Endothelial cell of umbilical vein (primary cell): ENCODE measurements at regions not wholly inside any gene's neighbourhood (a gene's known extent, or its start where the extent isn't known, plus 50 kb on each side); places are given as distances from the start of the nearest gene placed in this dataset.

ENCODE experiments used
- BruUV-seq: library from RNA; stranded (reverse); fragments of 400-500 nt; replicated peaks from 2 replicates; lab custom pipeline; 2021; lab: Mats Ljungman, UMichigan
- CTCF ChIA-PET: fragments of 300-600, 350-600 bp; sonication (Branson Sonifier 250); formaldehyde crosslinking; loops from one replicate; lab custom pipeline; 2021; ENCODE audit warnings: antibody characterized with exemption, inconsistent platforms; lab: Charles Lee
- POLR2A ChIA-PET: fragments of 300-600, 350-600 bp; sonication (Branson Sonifier 250); formaldehyde crosslinking; loops from one replicate; lab custom pipeline; 2021; ENCODE audit warnings: antibody characterized with exemption, inconsistent platforms; lab: Charles Lee
- DNase-seq: peaks from one replicate; pipeline ENCODE4 v3.0.0-alpha.2; 2011; ENCODE audit warnings: low read depth, low spot score
- FAIRE-seq: peaks from 2 replicates; lab custom pipeline; 2011; peaks lifted over from hg19 to GRCh38; lab: Jason Lieb, UNC
- H2AFZ ChIP-seq: 2 replicates; pipeline ENCODE4 v1.6.0; 2012; ENCODE audit warnings: low read depth, low read length, control low read depth, inconsistent platforms
- H3K27ac ChIP-seq: 2 replicates; pipeline ENCODE4 v1.5.1; 2011; ENCODE audit warnings: low read depth, mild to moderate bottlenecking, control low read depth, low read length, moderate library complexity; ENCODE audit not compliant: insufficient read depth
- H3K27me3 ChIP-seq, 2 experiments: 2 replicates each; pipeline versions ENCODE4 v1.6.0 to v1.6.1; 2011; ENCODE audit warnings: low read length in 2 of 2, mixed read lengths in 1 of 2; ENCODE audit not compliant: control insufficient read depth in 2 of 2, insufficient read depth in 2 of 2
- H3K36me3 ChIP-seq, 2 experiments: 2 replicates in 1 of 2; 3 replicates in 1 of 2; pipeline ENCODE4 v1.5.1; 2011; ENCODE audit warnings: low read length in 2 of 2, mild to moderate bottlenecking in 1 of 2, moderate library complexity in 1 of 2; ENCODE audit not compliant: control insufficient read depth in 2 of 2, insufficient read depth in 2 of 2; ENCODE audit errors: extremely low read depth in 1 of 2
- H3K4me1 ChIP-seq: 3 replicates; pipeline ENCODE4 v1.5.1; 2011; ENCODE audit warnings: mild to moderate bottlenecking, low read length; ENCODE audit not compliant: control insufficient read depth, insufficient read depth; ENCODE audit errors: extremely low read depth
- H3K4me2 ChIP-seq: 2 replicates; pipeline ENCODE4 v1.6.1; 2011; ENCODE audit warnings: low read length, control low read depth, mixed read lengths; ENCODE audit not compliant: insufficient read depth
- H3K4me3 ChIP-seq, 3 experiments: fragments of 200-600 bp in 1 of 3; sonication (generic), shearing (Covaris generic) in 1 of 3; replicated peaks in 1 of 3; 2 replicates each; pipeline ENCODE4 v1.5.1; 2011 to 2016; ENCODE audit warnings: control low read depth in 3 of 3, low read length in 3 of 3, mild to moderate bottlenecking in 2 of 3, inconsistent platforms in 1 of 3, low read depth in 1 of 3, moderate library complexity in 1 of 3; ENCODE audit not compliant: insufficient read depth in 1 of 3
- H3K79me2 ChIP-seq: 2 replicates; pipeline ENCODE4 v1.6.0; 2012; ENCODE audit warnings: low read length, inconsistent platforms; ENCODE audit not compliant: control insufficient read depth, insufficient read depth
- H3K9ac ChIP-seq: replicated peaks from 2 replicates; pipeline ENCODE3; 2011; ENCODE audit warnings: low read length, control low read depth; ENCODE audit not compliant: insufficient read depth; ENCODE audit errors: extremely low read depth
- H3K9me1 ChIP-seq: replicated peaks from 3 replicates; pipeline ENCODE4 v1.6.0; 2011; ENCODE audit warnings: mild to moderate bottlenecking, low read length; ENCODE audit not compliant: control insufficient read depth, insufficient read depth; ENCODE audit errors: extremely low read depth
- H3K9me3 ChIP-seq: replicated peaks from 2 replicates; pipeline ENCODE4 v1.5.1; 2012; ENCODE audit warnings: low read length, inconsistent platforms; ENCODE audit not compliant: control insufficient read depth, insufficient read depth
- H4K20me1 ChIP-seq: replicated peaks from 2 replicates; pipeline ENCODE3; 2011; ENCODE audit warnings: mild to moderate bottlenecking, low read length; ENCODE audit not compliant: control insufficient read depth, insufficient read depth; ENCODE audit errors: extremely low read depth
- EZH2 ChIP-seq: IDR thresholded peaks from 2 replicates; pipeline ENCODE4 v1.6.1; 2012; ENCODE audit warnings: borderline replicate concordance, low read depth, mild to moderate bottlenecking, moderate library complexity, low read length, inconsistent platforms; ENCODE audit not compliant: severe bottlenecking
- FOS ChIP-seq: IDR thresholded peaks from 2 replicates; pipeline ENCODE4 v1.6.1; 2011; ENCODE audit warnings: mild to moderate bottlenecking, low read length, moderate library complexity, borderline replicate concordance; ENCODE audit not compliant: insufficient read depth
- GATA2 ChIP-seq: IDR thresholded peaks from 2 replicates; pipeline ENCODE4 v1.7.0; 2011; ENCODE audit warnings: low read depth, mild to moderate bottlenecking, moderate library complexity, mixed read lengths, low read length; ENCODE audit not compliant: insufficient read length, insufficient read depth
- JUN ChIP-seq: IDR thresholded peaks from 2 replicates; pipeline ENCODE4 v1.6.1; 2011; ENCODE audit warnings: borderline replicate concordance, low read depth; ENCODE audit not compliant: insufficient read length, insufficient read depth
- MAX ChIP-seq: IDR thresholded peaks from 2 replicates; pipeline ENCODE4 v1.6.1; 2011; ENCODE audit not compliant: insufficient read depth, insufficient read length
- MYC ChIP-seq: IDR thresholded peaks from one replicate; pipeline ENCODE4 v1.6.1; 2011; ENCODE audit warnings: mild to moderate bottlenecking, low read depth, low read length
- POLR2A ChIP-seq: IDR thresholded peaks from 2 replicates; pipeline ENCODE4 v1.6.1; 2012; ENCODE audit warnings: low read depth, mild to moderate bottlenecking, control low read depth, low read length
- POLR2AphosphoS5 ChIP-seq: IDR thresholded peaks from 2 replicates; pipeline ENCODE4 v1.6.1; 2012; ENCODE audit warnings: low read depth, mild to moderate bottlenecking, control low read depth, low read length, moderate library complexity; ENCODE audit not compliant: insufficient read depth
- dilution Hi-C: fragments of 300-500 bp; cut with MboI; formaldehyde crosslinking; loops from one replicate; pipeline ENCODE4 v1.15.0; 2019; ENCODE audit warnings: low sequenced_read_pairs; ENCODE audit not compliant: extremely low pct_ligation_motif_present
- intact Hi-C: fragments of 100-400 bp; cut with micrococcal nuclease; formaldehyde crosslinking; loops from one replicate; pipeline ENCODE4 v1.10.0; 2022
- TF ChIP-seq, protein P1 (sequence below), 2 donors: IDR thresholded peaks; 1 replicate in 1 of 2; 2 replicates in 1 of 2; pipeline ENCODE4 v1.5.1; 2011; ENCODE audit warnings: low read length in 2 of 2, mild to moderate bottlenecking in 2 of 2, moderate library complexity in 2 of 2, control low read depth in 1 of 2, inconsistent platforms in 1 of 2, low read depth in 1 of 2; ENCODE audit not compliant: insufficient read depth in 1 of 2; ENCODE audit errors: extremely low read depth in 1 of 2

DNA sequence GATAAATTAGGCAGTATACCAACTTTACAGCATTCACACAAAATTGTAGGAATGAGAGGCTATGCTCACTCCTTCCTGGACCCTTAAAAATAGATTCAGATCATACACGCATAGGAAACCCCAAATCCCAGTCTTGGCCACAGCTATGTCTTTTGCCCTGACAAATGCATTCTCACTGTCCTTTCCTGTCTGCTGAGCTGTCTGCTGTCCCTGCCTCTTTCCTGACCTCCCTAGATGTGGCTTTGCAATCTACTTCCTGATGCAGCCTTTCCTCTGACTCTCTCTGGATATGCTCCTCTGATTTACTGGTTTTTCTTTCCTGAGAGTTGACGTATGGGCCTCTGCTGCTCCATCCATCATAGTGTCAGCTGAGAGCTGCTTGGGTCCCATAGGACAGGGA is 59.8 kb upstream of the SLC35F3 start:
- ChIA-PET CTCF (no interaction called here), POLR2A (no interaction called here)
- dilution Hi-C loops, result no loop called here
- Histone ChIP-seq H3K79me2 (no peaks in the 10 kb centered on the region), H3K4me2 (no peak overlapping the region), H3K4me3 (no peak overlapping the region), H3K9me3 (peaks cover 6% of the 10 kb centered on the region), H3K4me1 (no peaks in the 10 kb centered on the region), H4K20me1 (no peaks in the 10 kb centered on the region), H3K36me3 (no peaks in the 10 kb centered on the region), H3K27ac (no peak overlapping the region), H3K9ac (no peak overlapping the region), H3K9me1 (no peaks in the 10 kb centered on the region), H3K27me3 (no peaks in the 10 kb centered on the region), H2AFZ (no peak overlapping the region)
- intact Hi-C loops, result no loop called here
- no peak for FAIRE-seq
- no TSS peak for BruUV-seq
- TF ChIP-seq, protein P1, sequence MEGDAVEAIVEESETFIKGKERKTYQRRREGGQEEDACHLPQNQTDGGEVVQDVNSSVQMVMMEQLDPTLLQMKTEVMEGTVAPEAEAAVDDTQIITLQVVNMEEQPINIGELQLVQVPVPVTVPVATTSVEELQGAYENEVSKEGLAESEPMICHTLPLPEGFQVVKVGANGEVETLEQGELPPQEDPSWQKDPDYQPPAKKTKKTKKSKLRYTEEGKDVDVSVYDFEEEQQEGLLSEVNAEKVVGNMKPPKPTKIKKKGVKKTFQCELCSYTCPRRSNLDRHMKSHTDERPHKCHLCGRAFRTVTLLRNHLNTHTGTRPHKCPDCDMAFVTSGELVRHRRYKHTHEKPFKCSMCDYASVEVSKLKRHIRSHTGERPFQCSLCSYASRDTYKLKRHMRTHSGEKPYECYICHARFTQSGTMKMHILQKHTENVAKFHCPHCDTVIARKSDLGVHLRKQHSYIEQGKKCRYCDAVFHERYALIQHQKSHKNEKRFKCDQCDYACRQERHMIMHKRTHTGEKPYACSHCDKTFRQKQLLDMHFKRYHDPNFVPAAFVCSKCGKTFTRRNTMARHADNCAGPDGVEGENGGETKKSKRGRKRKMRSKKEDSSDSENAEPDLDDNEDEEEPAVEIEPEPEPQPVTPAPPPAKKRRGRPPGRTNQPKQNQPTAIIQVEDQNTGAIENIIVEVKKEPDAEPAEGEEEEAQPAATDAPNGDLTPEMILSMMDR (IDR thresholded peaks at IDR 0.05; ENCODE audit: extremely low read depth in 1 of 2, insufficient read depth in 1 of 2, low read depth in 1 of 2, low read length in 2 of 2), result no peak
- TF ChIP-seq GATA2 (no peak), EZH2 (no peak), MYC (no peak), MAX (no peak), JUN (no peak), FOS (no peak), POLR2A (no peak), POLR2AphosphoS5 (no peak)
- DNase-seq, result no peak
